Loucy (cell line): ENCODE measurements at regions not wholly inside any gene's neighbourhood (a gene's known extent, or its start where the extent isn't known, plus 50 kb on each side); places are given as distances from the start of the nearest gene placed in this dataset.

Source experiments
- H2AFZ ChIP-seq: fragments of 200-600 bp; sonication (generic); 2 replicates; pipeline ENCODE4 v1.6.0; 2016; ENCODE audit warnings: antibody characterized with exemption, mild to moderate bottlenecking, low read length, moderate library complexity
- H3F3A ChIP-seq: fragments of 200-600 bp; 2 replicates; pipeline ENCODE4 v1.6.0; 2016; ENCODE audit warnings: antibody characterized with exemption, low read depth, mild to moderate bottlenecking
- H3K27me3 ChIP-seq: fragments of 200-600 bp; sonication (generic); 2 replicates; pipeline ENCODE4 v1.6.1; 2014; ENCODE audit warnings: low read length, mild to moderate bottlenecking; ENCODE audit not compliant: insufficient read depth, poor library complexity, severe bottlenecking
- H3K36me3 ChIP-seq: fragments of 200-600 bp; sonication (generic); 2 replicates; pipeline ENCODE4 v1.6.1; 2016; ENCODE audit warnings: low read length; ENCODE audit not compliant: insufficient read depth
- H3K4me1 ChIP-seq: fragments of 200-600 bp; sonication (generic); 2 replicates; pipeline ENCODE4 v1.5.1; 2014; ENCODE audit warnings: low read length, mild to moderate bottlenecking; ENCODE audit not compliant: insufficient read depth, poor library complexity, severe bottlenecking
- H3K4me2 ChIP-seq: fragments of 200-600 bp; sonication (generic); 2 replicates; pipeline ENCODE4 v1.6.0; 2014; ENCODE audit warnings: antibody characterized with exemption, low read length, low read depth, mild to moderate bottlenecking; ENCODE audit not compliant: poor library complexity, severe bottlenecking
- H3K4me3 ChIP-seq: fragments of 200-600 bp; sonication (generic); 2 replicates; pipeline ENCODE4 v1.5.1; 2014; ENCODE audit warnings: low read length, mild to moderate bottlenecking, mixed read lengths; ENCODE audit not compliant: poor library complexity, severe bottlenecking
- H3K79me2 ChIP-seq: fragments of 200-600 bp; sonication (generic); 2 replicates; pipeline ENCODE4 v1.6.1; 2014; ENCODE audit warnings: low read length; ENCODE audit not compliant: insufficient read depth
- H3K9ac ChIP-seq: fragments of 200-600 bp; sonication (generic); 2 replicates; pipeline ENCODE4 v1.6.0; 2014; ENCODE audit warnings: mild to moderate bottlenecking, low read depth, low read length, moderate library complexity; ENCODE audit not compliant: poor library complexity, severe bottlenecking
- H3K9me2 ChIP-seq: fragments of 200-600 bp; sonication (generic); replicated peaks from 2 replicates; pipeline ENCODE4 v1.6.1; 2016; ENCODE audit warnings: low read depth, low read length, mixed read lengths
- H3K9me3 ChIP-seq: fragments of 200-600 bp; sonication (generic); 2 replicates; pipeline ENCODE4 v1.6.1; 2014; ENCODE audit warnings: mild to moderate bottlenecking, antibody characterized with exemption, low read length, low read depth; ENCODE audit not compliant: insufficient read depth
- H4K20me1 ChIP-seq: fragments of 200-600 bp; sonication (generic); 2 replicates; pipeline ENCODE4 v1.6.0; 2014; ENCODE audit warnings: antibody characterized with exemption, low read length, mild to moderate bottlenecking; ENCODE audit not compliant: insufficient read depth, poor library complexity, severe bottlenecking
- EZH2phosphoT487 ChIP-seq: fragments of 200-600 bp; IDR thresholded peaks from 2 replicates; pipeline ENCODE4 v1.6.1; 2018; ENCODE audit warnings: antibody characterized with exemption, mild to moderate bottlenecking, moderate library complexity, borderline replicate concordance
- TF ChIP-seq, protein P1 (sequence below): fragments of 200-600 bp; sonication (generic); conservative IDR thresholded peaks from 2 replicates; pipeline ENCODE4 v1.5.1; 2014; ENCODE audit warnings: mild to moderate bottlenecking, antibody characterized with exemption, low read length

DNA sequence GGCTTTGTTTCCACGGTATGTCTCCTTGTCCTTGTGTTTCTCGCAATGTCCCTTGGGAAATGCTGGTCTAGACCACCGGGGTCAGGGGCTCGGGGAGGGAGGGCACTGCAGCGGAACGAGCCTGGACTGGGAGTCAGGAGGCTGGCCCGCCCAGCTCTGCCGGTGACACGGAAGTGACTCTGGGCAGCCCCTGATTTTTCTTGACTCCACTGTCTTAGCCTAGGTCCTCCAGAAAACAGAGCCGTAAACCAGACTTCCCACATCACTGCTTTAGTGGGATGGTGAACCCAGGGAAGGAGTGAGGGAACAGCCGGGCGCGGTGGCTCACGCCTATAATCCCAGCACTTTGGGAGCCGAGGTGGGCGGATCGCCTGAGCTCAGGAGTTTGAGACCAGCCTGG lies 144.2 kb downstream of the ASB1 start:
- no peaks in the 10 kb centered on the region for H3K9me2 ChIP-seq
- no peaks in the 10 kb centered on the region for H3F3A ChIP-seq
- H3K4me2 ChIP-seq, result no peak overlapping the region
- no peaks in the 10 kb centered on the region for H3K79me2 ChIP-seq
- no peak overlapping the region for H2AFZ ChIP-seq
- TF ChIP-seq, protein P1, sequence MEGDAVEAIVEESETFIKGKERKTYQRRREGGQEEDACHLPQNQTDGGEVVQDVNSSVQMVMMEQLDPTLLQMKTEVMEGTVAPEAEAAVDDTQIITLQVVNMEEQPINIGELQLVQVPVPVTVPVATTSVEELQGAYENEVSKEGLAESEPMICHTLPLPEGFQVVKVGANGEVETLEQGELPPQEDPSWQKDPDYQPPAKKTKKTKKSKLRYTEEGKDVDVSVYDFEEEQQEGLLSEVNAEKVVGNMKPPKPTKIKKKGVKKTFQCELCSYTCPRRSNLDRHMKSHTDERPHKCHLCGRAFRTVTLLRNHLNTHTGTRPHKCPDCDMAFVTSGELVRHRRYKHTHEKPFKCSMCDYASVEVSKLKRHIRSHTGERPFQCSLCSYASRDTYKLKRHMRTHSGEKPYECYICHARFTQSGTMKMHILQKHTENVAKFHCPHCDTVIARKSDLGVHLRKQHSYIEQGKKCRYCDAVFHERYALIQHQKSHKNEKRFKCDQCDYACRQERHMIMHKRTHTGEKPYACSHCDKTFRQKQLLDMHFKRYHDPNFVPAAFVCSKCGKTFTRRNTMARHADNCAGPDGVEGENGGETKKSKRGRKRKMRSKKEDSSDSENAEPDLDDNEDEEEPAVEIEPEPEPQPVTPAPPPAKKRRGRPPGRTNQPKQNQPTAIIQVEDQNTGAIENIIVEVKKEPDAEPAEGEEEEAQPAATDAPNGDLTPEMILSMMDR, result no peak
- no peak for TF ChIP-seq EZH2phosphoT487
- no peak overlapping the region for H3K4me3 ChIP-seq
- H3K4me1 ChIP-seq, result no peaks in the 10 kb centered on the region
- no peaks in the 10 kb centered on the region for H3K9me3 ChIP-seq
- no peaks in the 10 kb centered on the region for H3K27me3 ChIP-seq
- no peaks in the 10 kb centered on the region for H3K36me3 ChIP-seq
- H3K9ac ChIP-seq, result no peak overlapping the region
- H4K20me1 ChIP-seq, result no peaks in the 10 kb centered on the region

DNA sequence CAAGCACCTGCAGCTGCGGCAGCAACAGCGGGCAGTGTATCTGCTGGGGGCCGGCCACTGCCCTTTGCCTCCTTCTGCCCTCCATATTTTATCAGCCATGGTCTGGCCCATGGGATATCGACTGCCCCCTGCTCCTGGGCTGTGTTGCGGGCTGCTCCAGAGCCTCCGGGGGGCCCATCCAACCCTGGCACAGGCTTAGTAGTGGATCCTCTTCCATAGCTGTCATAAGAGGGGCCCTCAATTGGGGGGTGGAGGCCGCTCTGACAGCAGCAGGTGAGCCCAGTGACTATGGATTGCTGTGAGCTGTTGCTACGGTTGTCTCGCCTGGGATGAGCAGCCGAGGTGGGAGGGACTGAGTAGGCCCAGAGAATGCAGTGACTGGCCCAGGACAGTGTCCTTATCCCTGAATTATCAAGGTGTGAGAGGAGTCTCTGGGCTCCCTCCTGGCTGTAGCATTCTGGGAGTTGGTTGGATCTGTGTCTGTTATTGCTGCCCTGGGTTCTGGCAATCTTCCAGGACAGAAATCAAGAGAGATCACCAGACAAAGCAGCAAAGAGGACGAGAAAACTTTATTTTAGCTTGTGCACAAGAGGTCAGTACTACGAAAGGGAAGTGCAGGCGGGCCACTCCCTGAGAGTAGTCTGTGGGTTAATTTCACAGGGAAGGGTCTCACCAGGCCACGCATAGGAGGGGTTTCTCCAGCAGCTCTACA lies 145.1 kb downstream of the ASB1 start:
- Histone ChIP-seq H3K4me3 (no peak overlapping the region), H2AFZ (no peak overlapping the region), H4K20me1 (no peaks in the 10 kb centered on the region), H3K9me3 (no peaks in the 10 kb centered on the region), H3K9me2 (no peaks in the 10 kb centered on the region), H3K4me2 (no peak overlapping the region), H3K27me3 (no peaks in the 10 kb centered on the region), H3F3A (no peaks in the 10 kb centered on the region), H3K36me3 (no peaks in the 10 kb centered on the region), H3K9ac (no peak overlapping the region), H3K79me2 (no peaks in the 10 kb centered on the region), H3K4me1 (no peaks in the 10 kb centered on the region)
- no peak for TF ChIP-seq EZH2phosphoT487
- TF ChIP-seq, protein P1, result no peak

DNA sequence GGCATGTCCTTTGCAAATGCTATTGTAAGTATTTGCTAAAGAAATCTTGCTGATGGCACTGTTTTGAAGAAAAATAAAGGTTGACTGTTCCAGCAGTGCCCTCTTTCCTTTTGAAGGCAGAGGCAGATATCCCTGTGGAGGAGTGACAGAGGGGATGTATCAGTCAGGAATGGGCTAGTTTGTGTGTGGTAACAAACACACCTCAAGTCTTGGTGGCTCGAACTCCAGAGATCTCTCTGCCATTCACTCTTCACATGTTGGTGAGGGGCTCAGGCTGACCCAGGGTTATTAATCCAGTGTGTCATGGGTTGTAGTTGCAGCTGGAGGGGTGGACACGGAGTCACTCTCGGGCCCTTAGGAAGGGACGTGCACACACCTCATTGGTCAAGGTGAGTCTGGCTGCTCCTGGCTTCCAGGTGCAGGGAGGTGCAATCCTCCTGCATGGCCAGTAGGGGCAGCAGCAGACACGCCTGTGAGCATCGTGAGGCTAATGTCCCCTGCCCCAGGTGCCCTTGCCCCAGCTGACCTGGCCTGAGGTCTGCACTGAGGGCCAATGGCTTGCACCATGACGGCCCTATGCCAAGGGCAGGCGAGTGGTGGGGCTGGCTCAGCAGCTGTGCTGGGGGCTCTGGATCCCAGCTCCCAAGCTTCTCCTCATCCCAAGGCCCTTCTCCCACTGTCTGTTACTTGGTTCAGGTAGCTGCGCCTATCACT lies 146.5 kb downstream of the ASB1 start:
- Histone ChIP-seq H3K4me2 (no peak overlapping the region), H3K79me2 (no peaks in the 10 kb centered on the region), H3K36me3 (no peaks in the 10 kb centered on the region), H3K9me2 (no peaks in the 10 kb centered on the region), H3K9ac (no peak overlapping the region), H3K4me1 (no peaks in the 10 kb centered on the region), H3K9me3 (no peaks in the 10 kb centered on the region), H3F3A (no peaks in the 10 kb centered on the region), H3K27me3 (no peaks in the 10 kb centered on the region), H2AFZ (no peak overlapping the region), H4K20me1 (no peaks in the 10 kb centered on the region), H3K4me3 (no peak overlapping the region)
- no peak for TF ChIP-seq EZH2phosphoT487
- TF ChIP-seq, protein P1, result peak; percentile 76
